Lower leg skin (tissue), 3 donors: ENCODE measurements at regions not wholly inside any gene's neighbourhood (a gene's known extent, or its start where the extent isn't known, plus 50 kb on each side); places are given as distances from the start of the nearest gene placed in this dataset.

Experiments
- CTCF ChIP-seq, 3 donors: fragments of 450-650 bp; IDR thresholded peaks; one replicate each; pipeline ENCODE4 v1.5.1; 2016; ENCODE audit warnings: antibody characterized with exemption in 3 of 3, mild to moderate bottlenecking in 3 of 3, moderate library complexity in 2 of 3
- POLR2A ChIP-seq, 2 donors: fragments of 450-650 bp; IDR thresholded peaks; one replicate each; pipeline ENCODE4 v1.6.1; 2016 to 2017; ENCODE audit warnings: antibody characterized with exemption in 2 of 2, mild to moderate bottlenecking in 1 of 2, moderate library complexity in 1 of 2

GRCh38 chr10:62696798-62697197, 107.7 kb upstream of the ADO start:
- TF ChIP-seq POLR2A (IDR thresholded peaks at IDR 0.05), result no peak
- TF ChIP-seq CTCF (IDR thresholded peaks at IDR 0.05), result no peak
